ENCODE measurements at regions not wholly inside any gene's neighbourhood (a gene's known extent, or its start where the extent isn't known, plus 50 kb on each side); places are given as distances from the start of the nearest gene placed in this dataset.

DNA sequence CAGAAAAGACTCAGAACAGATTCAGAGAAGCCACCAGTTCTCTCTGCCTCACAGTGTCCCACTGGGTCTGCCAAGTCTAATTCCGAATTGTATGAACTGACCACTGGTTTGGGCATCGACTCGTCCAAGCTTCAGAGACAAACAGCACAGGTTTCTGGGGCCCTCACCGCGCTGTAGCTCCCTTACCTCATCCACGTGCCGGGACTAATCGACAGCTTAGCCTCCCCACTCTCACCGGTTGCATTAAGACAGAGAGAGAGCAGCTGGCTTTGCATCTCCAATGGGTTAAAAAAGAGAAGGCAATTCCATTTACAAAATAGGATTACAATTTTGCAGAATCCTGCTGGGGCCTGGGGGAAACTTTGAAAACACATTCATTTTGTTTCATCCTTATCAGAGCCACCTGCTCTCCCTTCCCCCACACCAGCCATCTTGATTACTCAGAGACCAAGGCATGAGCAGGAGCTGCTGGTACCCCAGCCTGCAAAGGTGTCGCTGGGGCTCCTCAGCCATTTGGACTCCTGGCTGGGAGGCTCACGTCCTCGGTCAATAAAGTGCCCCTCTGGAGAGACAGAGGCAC lies 95.3 kb upstream of the RPL38 start:
- DNase-seq (ENCODE audit: low spot score) = no peak

- DNase-seq (ENCODE audit: low spot score) = no peak
Measured at GRCh38 chr17:74110467-74110866, 93.0 kb upstream of the RPL38 start.

DNA sequence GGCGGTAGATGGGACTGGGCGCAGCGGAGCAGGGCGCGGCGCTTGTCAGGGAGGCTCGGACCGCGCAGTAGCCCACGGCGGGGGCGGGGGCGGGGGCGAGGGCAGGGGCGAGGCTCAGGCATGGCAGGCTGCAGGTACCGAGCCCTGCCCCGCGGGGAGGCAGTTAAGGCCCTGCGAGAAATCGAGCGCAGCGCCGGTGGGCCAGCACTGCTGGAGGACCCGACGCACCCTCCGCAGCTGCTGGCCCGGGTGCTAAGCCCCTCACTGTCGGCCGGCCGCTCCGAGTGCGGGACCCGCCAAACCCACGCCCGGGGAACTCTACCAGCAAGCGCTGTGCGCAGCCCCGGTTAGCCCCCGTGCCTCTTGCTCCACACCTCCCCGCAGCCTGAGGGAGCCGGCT lies 90.2 kb upstream of the RPL38 start:
- DNase-seq (ENCODE audit: low spot score) = no peak

- no peak for DNase-seq (ENCODE audit: low spot score)
Measured at GRCh38 chr17:74113952-74114351, 89.5 kb upstream of the RPL38 start.

GRCh38 chr17:74114881-74115470 lies 88.5 kb upstream of the RPL38 start:
- DNase-seq (ENCODE audit: low spot score) = no peak

DNA sequence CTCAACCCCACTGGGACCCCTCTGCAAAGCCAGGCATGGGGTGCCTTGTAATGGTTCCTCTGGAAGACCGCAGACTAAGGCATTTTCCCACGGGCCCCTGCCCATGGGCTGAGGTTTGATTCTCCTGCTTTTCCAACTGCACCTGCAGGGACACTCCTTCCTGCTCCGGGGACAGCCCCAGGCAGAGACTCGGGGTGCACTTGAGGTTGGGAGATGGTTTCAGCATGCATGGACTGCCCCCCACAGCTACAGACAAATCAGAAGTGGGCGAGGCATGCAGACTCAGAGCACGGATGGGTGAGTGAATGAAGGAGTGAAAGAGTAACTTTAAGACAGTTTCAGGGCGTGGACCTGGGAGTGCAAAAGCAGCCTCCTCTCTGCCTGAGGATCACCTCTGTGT lies 87.9 kb upstream of the RPL38 start:
- peak; percentile 64 for DNase-seq (ENCODE audit: low spot score)

GRCh38 chr17:74116087-74116717 lies 87.3 kb upstream of the RPL38 start:
- DNase-seq (ENCODE audit: low spot score) = peak; percentile 43

- peak; percentile 71 for DNase-seq (ENCODE audit: low spot score)
Measured at GRCh38 chr17:74117087-74117698, 86.3 kb upstream of the RPL38 start.

DNA sequence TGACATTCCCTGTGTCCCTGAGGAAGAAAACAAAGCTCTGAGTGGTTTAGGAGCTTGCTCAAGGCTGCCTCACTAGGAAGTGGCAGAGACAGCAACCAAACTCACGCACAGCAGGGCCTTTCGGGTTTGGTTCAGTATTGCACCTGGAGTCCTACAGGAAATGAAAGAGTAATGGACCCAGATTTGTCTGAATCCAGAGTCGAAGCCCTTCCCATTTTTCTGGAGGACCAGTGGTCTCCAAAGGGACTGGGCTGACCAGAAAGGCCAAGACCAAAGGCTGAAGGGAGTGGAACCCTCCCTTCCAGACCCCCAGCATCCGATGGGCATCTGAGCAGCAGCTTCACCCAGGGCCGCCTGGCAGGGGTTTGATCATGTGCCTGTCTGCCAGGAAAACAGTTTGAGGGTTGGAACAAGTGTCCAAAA lies 85.5 kb upstream of the RPL38 start:
- peak; percentile 64 for DNase-seq (ENCODE audit: low spot score)

- DNase-seq (ENCODE audit: low spot score) = peak; percentile 59
Measured at GRCh38 chr17:74118504-74118903, 85.0 kb upstream of the RPL38 start.

GRCh38 chr17:74119049-74119580 lies 84.4 kb upstream of the RPL38 start:
- DNase-seq (ENCODE audit: low spot score) = peak; percentile 83

- peak; percentile 47 for DNase-seq (ENCODE audit: low spot score)
Measured at GRCh38 chr17:74119965-74120364, 83.5 kb upstream of the RPL38 start.

- DNase-seq (ENCODE audit: low spot score) = peak; percentile 64
Measured at GRCh38 chr17:74123350-74123749, 80.1 kb upstream of the RPL38 start.

DNA sequence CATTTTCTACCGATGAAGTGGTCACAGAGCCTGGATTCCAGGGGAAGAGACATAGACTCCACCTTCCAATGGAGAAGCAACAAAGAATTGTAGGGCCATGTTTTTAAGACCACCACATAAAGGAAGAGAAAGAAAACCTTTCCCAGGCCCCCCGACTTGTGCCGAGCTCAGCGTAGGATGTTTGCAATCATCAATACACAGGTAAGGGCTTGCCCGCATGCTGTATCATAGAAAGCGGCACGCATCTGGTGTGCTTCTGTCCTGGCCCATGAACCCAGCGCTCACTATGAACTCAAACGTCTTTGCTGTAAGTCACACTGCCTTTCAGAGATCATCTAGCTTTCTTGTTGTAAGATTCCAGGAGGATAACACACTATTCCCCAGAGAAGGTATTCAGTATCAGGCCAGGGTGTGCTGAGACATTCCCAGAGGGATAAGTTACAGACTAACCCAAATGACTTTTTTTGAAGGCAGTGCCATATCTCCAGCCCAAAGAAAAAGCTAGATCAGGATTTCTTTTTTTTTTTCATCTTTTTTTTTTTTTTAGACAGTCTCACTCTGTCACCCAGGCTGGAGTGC lies 79.5 kb upstream of the RPL38 start:
- peak; percentile 65 for DNase-seq (ENCODE audit: low spot score)

DNA sequence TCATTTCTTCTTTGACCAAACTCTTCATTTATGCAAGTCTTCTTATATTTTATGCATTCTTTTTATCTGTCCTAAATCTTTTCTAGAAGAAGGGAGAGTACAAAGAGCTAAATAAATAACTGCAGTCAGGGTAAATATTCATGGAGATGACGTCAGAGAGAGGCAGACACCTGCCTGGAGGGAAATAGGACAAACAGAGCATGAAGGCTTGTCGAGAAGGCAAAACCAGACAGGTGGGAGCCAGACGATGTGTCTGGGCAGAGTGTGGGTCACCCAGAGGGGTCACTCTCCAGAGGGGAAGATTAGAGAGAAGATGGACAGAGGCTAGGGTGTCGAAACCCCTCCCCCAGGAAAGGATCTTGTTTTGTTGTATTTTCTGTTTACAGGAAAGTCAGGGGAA lies 78.3 kb upstream of the RPL38 start:
- DNase-seq (ENCODE audit: low spot score) = no peak

DNA sequence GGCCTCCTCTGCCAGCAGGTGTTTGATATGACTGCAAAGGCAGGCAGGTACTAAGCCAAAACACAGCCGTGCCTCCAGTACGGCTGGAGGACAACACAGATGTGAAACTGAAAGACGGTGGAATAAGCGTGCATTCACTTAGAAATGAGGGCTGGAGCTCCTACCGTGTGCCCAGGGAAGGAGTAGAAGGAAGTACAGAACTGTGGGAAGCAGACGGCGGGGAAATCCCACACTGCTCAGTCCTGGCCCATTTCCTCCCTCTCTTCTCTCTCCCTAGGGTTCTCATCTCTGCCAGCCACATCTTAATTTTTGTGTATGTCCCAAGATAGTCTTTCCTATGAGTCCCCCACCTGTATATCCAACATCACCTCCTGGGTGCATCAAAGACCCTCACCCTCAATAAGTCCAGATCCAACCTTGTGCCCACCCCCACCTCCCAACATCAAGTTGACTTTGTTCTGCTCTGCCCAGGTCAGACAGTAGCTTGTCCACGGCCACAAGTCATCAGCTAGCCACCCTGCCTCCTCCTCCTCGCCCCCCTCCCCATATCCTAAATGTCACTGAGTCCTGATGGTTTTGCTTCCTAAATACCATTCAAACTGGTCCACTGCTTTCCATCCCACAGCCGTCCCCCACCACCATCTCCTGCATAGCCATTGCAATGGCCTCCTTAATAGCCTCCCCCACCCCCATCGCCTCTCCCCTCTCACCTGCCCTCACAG lies 77.1 kb upstream of the RPL38 start:
- peak; percentile 45 for DNase-seq (ENCODE audit: low spot score)

- DNase-seq (ENCODE audit: low spot score) = peak; percentile 24
Measured at GRCh38 chr17:74126959-74127358, 76.5 kb upstream of the RPL38 start.

GRCh38 chr17:74128456-74129211 lies 74.8 kb upstream of the RPL38 start:
- DNase-seq (ENCODE audit: low spot score) = peak; percentile 65

DNA sequence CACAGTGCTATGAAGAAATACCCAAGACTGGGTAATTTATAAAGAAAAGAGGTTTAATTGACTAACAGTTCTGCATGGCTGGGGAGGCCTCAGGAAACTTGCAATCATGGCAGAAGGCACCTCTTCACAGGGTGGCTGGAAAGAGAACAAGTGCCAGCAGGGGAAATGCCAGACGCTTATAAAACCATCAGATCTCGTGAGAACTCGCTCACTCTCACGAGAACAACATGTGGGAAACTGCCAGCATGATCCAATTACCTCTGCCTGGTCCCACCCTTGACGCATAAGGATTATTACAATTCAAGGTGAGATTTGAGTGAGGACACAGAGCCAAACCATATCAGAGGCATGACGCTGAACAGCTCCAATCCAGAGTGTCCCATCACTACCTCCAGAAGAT lies 73.7 kb upstream of the RPL38 start:
- DNase-seq (ENCODE audit: low spot score) = peak; percentile 35

DNA sequence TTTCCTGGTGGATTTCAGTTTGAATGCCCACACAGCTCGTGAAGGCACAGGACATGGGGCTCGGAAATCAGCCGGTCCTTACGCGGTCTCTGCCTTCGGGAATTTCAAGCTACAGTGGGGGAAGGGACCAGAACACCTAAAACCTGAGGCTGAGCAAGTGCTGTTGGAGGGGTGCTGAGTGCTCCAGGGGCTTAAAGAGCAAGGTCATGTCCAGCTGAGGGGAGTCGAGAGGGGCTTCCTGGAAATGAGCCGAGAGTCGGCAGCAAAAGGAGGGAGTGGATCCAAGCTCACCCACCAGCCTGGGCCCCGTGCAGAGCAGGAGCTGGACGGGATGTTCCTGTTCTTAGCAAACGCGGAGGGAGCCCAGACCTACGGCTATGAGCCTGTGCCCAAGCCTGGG lies 73.2 kb upstream of the RPL38 start:
- peak; percentile 81 for DNase-seq (ENCODE audit: low spot score)
